GM21423 (cell line): ENCODE measurements at regions not wholly inside any gene's neighbourhood (a gene's known extent, or its start where the extent isn't known, plus 50 kb on each side); places are given as distances from the start of the nearest gene placed in this dataset.

Source experiments
- ATAC-seq: cut with Tn5 transposase; IDR thresholded peaks from one replicate; pipeline ENCODE4 v1.9.1; 2021; ENCODE audit warnings: mild to moderate bottlenecking, moderate library complexity; ENCODE audit not compliant: unreplicated experiment

GRCh38 chr7:109121599-109122300 is 552.1 kb downstream of the DNAJB9 start:
- no peak for ATAC-seq

DNA sequence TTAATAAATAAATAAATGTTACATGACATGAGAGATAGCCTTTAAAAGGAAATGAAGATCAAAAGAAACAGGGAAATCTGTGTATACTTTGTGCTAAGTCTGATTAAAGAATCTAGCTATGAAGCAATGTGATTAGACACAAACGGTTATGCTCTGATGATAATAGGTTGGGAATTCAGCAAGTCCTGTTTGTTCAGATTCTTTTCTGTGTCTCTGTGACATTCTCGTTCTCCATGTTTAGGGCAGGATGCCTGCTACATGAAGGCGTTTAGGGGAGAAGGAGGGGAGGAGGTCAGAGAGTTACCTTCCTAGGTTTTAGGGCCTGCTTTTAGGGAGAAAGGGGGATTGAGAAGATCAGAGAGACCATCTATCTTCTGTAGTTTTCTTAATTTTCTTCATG is 555.3 kb downstream of the DNAJB9 start:
- no peak for ATAC-seq

GRCh38 chr7:109126404-109127050 is 556.9 kb downstream of the DNAJB9 start:
- ATAC-seq = no peak

- no peak for ATAC-seq
Measured at GRCh38 chr7:109127145-109127544, 557.5 kb downstream of the DNAJB9 start.

DNA sequence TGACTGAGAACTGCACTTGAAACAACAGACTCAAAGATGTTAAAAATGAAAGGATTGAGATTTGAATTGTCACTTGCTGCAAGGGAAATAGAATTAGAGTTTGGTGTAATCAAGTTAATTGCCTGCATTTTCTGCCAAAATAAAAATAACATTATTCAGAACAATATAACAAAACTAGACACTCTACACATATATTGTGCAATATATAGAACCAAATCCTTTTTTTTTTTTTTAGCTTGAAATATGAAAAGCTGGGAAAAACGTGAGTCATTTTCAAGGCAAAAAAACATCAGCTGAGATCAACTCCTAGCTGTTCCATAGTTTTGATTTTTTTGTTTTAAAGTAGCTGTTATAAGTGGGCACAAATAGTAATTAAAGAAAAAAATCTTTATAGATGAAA is 561.5 kb downstream of the DNAJB9 start:
- ATAC-seq = no peak

GRCh38 chr7:109136893-109137292 is 567.2 kb downstream of the DNAJB9 start:
- ATAC-seq = no peak

GRCh38 chr7:109154748-109155147 is 585.1 kb downstream of the DNAJB9 start:
- ATAC-seq = no peak

- no peak for ATAC-seq
Measured at GRCh38 chr7:109158246-109158645, 588.6 kb downstream of the DNAJB9 start.

GRCh38 chr7:109176661-109177060 is 607.0 kb downstream of the DNAJB9 start:
- no peak for ATAC-seq

GRCh38 chr7:109178342-109178741 is 608.7 kb downstream of the DNAJB9 start:
- no peak for ATAC-seq

- no peak for ATAC-seq
Measured at GRCh38 chr7:109179601-109180000, 609.9 kb downstream of the DNAJB9 start.

- ATAC-seq = no peak
Measured at GRCh38 chr7:109190766-109191398, 621.2 kb downstream of the DNAJB9 start.

DNA sequence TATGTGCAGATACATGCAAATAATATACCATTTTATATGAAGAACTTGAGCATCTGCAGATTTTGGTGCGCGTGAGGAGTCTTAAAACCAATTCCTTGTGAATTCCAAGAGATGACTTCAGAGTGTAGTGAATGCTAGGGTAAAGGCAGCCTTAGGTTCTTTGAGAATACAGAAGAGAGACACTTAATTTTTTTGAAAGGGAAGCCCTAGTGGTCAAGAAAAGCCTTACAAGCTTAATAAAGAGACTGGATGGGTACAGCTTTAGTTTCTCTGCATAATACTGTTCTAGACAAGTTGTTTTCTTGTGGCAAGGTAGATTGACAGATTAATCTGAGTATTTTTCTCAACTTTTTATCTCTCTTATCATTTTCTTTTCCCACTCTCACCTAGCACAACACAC is 636.5 kb downstream of the DNAJB9 start:
- ATAC-seq = no peak

DNA sequence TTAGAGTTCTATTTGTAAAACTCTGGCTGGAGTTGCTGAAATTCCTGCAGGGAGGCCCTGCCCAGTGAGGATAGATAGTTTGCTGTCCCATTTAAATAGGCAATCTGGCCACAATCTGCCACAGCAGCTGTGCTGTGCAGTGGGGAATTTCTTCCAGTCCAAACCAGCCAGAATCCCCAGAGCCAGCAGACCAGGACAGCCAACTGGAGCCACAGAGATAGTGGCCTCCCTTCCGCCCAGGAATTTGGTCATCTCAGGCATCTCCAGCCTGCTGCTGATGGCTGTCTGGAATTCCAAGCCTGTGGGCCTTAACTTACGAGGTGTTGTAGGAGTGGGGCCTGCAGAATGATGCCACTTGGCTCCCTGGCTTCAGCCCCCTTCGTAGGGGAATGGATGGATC is 643.4 kb downstream of the DNAJB9 start:
- ATAC-seq = no peak

DNA sequence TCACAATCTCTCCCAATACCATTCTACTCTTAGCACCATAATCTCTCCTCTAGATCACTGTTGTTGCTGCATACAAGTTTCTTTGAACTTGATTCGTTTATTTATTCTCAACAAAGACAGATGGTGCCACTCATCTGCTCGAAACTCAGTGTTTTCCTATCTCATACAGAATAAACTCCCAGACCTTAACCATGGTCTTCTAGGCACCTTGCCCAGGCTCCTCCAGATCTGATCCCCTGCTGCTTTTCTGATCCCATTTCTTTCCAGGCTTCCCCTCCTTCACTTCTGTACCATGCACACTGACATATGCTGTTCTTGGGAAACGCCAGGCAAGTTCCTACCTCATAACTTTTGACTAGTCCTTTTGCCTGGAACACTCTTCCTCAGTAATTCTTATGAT is 645.7 kb downstream of the DNAJB9 start:
- ATAC-seq = no peak

DNA sequence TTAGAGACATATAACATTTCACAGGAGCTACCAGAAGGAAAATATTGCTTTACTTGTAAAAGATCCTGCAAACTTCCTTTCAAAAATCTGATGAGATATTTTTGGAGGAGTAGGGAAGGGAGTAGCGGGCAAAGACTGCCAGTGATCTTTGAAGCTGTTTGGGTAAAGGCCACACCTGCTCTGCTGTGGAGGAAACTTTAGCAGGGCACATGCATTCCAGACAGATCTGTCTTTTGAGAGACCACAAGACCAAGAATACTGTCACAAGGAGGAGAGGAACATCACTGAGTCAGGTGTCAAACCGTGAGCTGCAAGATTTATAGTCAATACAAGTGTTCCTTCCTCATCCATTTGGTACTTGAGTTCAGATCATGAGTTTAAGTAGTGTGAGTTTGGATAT is 654.4 kb downstream of the DNAJB9 start:
- no peak for ATAC-seq

DNA sequence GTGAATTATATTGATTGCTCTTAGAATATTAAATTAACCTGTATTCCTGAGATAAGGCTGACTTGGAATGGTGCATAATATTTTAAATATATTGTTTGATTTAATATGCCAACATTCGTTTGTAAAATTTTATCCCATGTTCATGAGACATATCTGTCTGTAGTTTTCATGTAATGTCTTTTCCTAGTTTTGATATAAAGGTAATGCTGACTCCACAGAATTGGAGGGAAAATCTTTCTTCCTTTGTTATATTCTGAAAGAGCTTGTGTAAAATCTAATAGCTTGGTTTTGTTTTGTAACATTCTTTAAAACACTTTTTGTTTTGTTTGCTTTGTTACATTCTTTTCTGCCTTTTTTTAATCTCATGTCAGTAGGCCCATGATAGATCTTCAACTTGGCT is 657.0 kb downstream of the DNAJB9 start:
- no peak for ATAC-seq

GRCh38 chr7:109235316-109235715 is 665.6 kb downstream of the DNAJB9 start:
- no peak for ATAC-seq

- ATAC-seq = no peak
Measured at GRCh38 chr7:109246330-109247077, 676.8 kb downstream of the DNAJB9 start.

GRCh38 chr7:109256762-109257560 is 687.3 kb downstream of the DNAJB9 start:
- no peak for ATAC-seq

GRCh38 chr7:109259151-109259550 is 689.5 kb downstream of the DNAJB9 start:
- peak; percentile 89 for ATAC-seq
